SIG-M5 treated with dmso at 0.1 percent for 504 hours (cell line): ENCODE measurements at regions not wholly inside any gene's neighbourhood (a gene's known extent, or its start where the extent isn't known, plus 50 kb on each side); places are given as distances from the start of the nearest gene placed in this dataset.
A peak's percentile ranks its signal among the peaks of the same experiment; 100 is the strongest.

Experiments used
- DNase-seq: peaks from one replicate; lab custom pipeline; 2025; ENCODE audit not compliant: unreplicated experiment; lab: John Stamatoyannopoulos, UW

DNA sequence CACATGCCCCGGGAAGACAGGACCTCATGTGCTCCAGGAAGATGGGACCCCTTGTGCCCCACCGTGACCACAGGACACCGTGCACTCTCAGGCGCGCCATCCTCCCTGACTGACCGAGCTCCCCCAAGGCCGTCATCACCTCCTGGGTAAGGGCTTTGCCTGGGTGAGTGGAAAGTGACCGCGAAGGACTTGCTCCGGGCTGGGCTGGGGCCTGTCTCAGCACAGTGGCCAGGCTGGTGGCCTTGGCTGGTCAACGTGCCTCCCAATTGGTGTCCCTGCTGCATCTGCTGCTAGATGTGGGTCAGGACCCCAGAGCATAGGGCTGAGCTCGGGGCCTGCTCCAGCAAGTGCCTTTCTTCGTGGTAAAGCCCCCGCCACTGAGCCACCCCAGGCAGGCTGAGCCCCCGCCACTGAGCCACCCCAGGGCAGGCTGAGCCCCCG is 69.7 kb upstream of the CTDP1 start:
- no peak for DNase-seq

DNA sequence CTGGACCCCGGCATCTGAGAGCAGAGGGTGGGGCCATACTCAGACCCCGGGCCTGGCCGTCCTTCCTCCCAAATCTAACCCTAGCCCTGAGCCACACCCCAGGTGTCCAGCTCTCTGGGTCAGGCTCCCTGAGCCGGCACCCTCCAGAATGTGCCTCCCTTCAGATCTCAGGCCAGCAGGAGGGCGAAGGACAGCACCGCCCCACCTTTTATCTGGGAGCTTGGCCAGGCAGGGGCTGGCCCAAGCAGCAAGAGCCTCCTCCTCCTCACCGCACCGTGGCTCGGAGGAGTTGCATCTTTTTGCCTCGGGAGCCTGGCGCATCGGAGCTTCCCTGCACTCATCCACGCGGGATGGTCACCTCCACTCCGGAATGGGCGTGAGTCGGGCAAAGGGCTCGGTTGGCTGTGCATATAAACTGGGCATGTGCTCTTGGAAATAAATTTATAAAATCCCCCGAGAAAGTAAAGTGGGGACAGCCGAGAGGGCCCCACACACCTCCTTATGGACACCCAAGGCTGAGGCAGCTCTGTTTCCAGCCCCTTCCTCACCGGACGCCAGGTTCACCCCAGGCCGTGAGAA is 69.1 kb upstream of the CTDP1 start:
- no peak for DNase-seq

DNA sequence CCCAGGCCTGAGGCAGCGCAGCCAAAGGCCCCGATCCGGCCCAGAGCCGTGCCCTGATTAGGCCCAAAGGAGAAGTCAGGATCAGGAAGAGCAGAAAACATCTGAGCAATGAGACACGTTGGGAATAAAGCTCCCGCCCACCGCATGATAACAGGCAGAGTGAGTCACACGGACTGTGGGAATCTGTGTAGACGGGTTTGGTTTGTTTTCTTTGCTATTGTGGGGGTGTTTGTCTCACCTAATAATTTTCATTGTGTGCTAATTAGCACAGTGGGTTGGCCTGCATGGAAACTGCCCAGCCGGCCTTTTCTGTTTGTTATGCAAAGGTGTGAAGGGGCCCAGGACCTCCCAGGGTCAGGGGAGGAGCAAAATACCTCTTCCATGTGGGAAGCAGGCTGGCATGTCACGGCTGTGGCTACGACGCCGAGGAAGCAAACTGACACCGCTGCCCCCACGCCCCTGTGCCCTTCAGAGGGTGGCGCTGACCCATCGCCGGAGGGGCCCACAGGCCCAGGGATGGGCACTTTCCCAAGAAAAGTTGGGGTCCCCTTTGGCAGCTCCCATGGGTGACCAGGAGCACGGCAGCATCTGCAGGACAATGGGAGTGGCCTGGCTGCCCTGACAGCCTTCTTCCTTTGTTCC is 68.4 kb upstream of the CTDP1 start:
- DNase-seq: no peak

DNA sequence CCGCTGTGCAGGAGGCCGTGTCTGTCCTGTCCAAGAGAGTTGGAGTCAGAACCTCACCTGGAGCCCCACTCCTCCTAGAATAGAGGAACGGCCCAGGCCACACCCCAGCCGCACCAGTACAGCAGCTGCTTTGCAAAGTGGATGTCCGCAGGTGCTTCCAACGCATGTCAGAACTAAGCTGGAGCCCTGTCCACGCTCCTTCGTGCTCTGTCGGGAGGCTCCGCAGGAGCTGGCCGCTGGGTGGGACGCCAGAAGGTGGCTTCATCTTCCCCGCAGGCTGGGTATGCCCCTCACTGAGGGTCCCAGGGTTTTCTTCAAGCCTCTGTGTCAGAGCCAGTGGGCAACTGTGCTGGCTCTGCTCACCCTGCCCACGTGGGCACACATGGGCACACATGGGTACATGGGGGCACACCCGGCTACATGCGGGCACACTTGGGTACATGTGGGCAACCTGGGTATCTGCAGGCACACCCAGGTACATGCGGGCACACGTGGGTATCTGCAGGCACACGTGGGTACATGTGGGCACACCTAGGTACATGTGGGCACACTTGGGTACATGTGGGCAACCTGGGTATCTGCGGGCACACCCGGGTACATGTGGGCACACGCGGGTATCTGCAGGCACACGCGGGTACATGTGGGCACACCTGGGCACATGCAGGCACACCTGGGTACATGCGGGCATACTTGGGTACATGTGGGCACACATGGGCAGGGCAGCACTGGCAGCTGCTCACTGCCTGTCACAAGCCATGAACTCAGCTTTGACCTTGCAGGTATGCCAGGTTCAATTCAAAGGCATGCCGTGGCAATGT is 67.1 kb upstream of the CTDP1 start:
- no peak for DNase-seq

DNA sequence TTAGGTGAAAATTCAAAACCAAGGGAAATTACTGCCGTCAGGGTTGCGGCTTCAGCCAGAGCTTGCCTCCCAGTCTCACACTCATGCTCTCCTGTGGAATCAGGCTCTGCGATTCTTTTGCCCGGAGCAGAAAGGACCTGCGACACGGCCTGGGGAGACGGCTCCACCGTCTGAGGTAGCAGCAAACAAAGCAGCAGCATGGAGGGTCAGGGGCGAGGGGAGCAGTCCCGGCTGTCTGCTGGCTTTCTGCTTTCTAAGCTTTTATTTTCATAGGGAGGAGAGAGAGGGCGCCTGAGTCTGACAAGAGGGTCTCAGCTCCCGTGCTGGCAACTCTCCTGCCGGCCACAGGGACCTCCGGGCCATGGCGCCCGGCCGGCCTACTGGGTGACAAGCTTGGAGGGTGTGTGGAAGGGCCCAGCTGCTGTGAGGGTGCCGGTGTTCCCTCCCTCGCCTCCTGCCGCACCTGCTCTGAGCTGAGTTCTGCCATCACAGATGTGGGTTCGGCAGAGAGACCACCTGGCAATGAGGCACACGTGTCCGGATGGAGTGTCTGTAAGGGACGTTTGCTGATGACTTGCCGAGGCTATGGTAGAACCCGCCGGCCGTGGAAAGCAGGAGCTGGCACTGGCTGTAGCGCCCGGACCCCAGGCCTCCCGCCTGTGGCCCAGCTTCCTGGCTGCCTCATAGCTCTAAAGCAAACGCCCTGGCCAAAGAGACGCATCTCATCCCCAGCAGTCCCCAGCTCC is 66.2 kb upstream of the CTDP1 start:
- no peak for DNase-seq

DNA sequence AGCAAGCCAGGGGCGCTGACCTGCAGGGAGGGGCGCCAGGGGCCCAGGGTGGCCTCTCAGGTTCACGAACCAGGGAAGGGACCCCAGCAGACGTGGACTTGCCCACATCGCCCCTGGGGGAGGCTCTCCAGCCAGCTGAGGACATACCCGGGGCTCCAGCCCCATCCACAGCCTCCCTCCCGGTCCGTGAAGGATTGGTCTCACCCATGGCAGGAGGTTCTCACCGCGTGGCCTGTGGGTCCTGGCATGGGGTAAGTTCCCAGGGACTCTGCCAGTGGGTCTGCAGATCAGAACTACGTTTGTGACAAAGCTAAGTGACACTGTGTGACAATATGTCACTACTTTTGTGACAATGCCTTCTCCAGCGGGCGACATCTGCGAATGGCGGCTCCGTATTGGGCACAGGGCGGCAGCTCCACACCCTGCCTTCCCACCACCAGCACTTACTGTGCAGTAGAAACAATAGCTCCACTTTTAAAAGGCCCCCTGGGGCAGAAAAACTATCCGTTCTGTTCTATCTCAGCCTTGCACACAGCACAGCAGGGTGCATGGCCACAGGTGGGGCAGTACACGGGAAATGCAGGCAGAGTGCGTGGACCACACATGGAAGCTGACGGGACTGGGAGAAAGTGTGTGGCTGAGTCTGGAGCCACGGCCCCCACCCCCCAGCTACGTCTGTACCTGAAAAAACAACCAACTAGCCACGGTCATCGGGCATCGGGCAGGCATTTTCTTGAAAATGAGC is 65.2 kb upstream of the CTDP1 start:
- no peak for DNase-seq

DNA sequence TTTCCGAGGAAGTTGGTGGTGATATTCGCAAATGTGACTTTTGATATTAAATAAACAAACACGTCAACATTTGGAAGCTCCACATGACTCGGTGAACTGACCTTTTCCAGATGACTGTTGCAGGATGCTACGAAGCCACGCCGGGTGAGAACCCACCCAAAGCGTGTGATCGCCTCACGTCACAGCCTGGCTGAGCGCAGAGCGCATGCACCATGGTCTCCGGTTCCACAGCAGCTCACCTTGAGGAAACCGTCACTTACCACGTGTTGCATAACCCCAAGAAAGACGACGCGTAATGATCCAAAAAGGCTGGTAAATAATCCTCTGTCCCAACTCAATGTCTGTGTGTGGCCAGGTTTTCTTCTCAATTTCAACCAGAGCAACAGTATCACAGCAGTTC is 64.5 kb upstream of the CTDP1 start:
- no peak for DNase-seq

DNA sequence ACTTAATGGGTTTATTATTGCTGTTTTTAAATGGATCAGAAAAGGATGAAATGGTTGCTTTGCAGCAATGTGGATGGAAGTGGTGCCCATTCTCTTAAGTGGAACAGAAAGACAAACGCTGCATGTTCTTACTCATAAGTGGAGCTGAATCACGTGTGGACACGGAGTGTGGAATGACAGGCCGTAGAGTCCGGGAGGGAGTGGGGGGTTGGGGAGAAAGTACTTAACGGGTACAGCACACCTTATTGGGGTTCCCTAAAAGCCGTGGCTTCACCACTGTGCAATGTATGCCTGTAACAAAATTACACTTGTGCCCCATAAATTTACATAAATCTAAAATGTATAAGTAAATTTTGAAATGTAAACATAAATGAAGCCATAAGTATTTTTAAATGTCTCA is 64.0 kb upstream of the CTDP1 start:
- DNase-seq: no peak

DNA sequence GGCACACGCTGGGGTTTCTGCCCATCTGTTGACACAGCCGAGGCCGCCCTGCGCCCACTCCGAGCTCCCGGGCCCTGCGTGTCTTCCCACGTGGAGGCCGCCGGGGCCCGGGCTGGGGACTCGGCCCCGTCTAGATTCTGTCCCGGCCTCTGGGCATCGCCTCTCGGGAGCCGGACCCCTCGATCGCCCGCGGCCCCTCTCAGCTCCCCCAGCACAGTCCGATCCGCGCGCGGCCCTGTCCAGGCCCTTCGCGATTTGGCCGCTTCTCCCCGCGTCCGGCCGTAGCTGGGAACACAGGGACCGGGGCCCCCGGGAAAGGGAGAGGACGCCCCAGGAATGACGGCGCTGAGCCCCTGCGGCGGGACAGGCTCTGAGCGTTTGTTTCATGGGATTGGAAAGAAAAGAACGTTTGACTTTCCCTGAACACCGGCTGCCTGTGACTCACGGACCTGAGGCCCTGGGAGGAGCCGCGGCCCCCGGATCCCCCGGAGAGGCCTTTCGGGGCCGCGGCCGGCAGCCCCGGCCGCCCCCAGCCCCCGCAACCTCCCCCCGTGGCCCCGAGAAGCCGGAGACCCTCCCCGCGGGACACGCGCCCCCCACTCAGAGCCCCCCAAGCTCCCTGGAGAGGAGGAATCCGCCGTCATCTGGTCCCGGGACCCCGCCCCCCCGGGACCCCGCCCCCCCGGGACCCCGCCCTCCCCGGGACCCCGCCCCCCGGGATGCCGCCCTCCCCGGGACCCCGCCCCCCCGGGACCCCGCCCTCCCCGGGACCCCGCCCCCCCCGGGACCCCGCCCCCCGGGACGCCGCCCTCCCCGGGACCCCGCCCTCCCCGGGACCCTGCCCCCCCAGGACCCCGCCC is 62.7 kb upstream of the CTDP1 start:
- DNase-seq: no peak

DNA sequence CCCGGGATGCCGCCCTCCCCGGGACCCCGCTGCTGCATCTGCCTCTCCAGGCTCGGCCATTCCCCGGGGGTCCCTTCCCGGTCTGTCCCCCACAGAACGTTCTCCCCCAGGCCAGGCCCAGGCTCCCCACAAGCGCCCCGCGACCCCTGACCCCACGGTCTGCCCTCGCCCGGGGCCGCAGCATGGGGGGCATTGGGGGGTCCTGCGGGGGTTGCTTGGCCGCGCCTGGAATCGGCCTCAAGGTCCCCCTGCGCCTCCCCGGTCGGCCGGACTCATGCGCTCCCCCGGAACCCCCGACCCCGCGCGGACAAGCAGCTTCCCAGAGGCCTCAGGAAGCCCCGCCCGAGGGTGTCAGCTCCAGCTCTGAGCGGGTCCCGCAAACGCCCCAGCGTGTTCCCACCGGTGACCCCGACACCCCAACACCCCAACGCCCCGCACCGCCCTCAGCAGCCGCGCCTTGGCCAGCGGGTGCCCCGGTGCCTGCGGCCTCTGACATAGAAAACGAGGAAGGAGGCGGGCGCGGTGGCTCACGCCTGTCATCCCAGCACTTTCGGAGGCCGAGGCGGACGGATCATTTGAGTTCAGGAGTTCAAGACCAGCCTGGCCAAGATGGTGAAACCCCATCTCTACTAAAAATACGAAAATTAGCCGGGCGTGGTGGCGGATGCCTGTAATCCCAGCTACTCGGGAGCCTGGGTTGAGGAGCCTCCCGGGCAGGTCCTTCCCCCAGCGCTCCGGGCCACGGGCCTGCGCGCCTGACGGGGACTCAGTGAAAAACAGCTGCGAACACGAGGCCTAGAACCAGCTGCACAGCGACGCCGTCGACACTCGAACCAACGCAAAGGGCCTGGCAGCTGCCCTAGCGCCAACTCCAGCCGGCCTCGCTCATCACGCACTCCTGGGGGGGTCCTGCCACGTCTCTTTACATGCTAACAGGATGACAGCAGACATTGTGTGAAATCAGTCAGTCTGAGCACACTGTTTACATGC is 61.8 kb upstream of the CTDP1 start:
- no peak for DNase-seq

DNA sequence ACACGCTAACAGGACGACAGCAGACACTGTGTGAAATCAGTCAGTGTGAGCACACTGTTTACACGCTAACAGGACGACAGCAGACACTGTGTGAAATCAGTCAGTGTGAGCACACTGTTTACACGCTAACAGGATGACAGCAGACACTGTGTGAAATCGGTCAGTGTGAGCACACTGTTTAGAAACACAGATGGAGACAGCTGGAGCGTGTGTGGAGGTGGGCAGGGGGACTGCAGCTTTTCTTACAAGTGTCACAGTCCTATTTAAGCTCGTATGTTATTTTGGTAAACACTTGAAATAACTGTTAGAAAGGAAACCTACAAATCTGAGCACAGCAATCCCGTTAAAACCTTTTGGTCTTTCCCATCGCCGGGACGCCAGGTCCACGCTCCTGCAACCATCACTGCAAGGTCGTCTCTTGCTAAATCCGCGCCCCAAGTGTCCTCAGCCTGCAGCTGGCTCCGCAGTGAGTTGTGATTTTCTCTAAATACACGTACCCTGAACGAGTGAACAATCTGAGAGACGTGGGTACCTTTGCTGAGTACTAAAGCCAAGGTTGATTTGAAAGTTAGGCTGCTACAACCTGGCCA is 58.9 kb upstream of the CTDP1 start:
- DNase-seq: no peak

DNA sequence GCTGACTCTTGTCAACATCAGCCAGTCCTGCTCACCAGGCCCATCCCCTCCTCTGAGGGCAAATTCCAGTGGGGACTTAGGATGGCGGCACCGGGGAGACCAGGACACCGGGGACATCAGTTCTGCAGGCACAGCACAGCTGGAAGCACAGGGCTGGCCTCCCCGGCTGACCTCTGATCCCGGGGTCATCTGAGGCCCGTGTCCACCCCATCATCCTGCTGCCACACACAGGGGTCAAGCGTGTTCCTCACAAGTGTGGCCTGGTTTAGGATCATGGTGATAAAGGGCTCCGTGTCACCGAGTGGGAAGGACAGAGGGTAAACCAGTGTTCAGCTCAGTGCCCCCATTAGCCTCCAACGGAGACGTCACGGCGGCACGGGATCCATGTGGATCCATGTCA is 58.1 kb upstream of the CTDP1 start:
- DNase-seq: no peak

DNA sequence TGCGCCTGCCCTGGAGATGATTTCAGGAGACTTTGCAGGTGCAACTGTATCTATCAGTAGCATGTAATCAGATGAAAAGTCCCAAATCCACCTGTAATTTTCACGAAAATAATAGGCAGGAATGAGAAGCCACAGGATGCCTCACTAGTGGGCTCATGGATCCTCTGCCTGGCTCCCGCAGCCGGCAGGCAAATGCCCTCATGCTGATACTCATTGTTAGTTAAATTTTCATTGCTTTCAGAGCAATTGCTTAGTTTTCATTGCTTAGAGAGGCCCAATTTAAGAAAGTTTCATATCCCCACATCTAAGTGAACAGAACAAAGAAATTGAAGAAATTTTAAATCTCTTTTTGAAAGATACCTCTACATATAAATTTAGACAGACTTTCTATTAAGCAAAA is 57.6 kb upstream of the CTDP1 start:
- DNase-seq: no peak

DNA sequence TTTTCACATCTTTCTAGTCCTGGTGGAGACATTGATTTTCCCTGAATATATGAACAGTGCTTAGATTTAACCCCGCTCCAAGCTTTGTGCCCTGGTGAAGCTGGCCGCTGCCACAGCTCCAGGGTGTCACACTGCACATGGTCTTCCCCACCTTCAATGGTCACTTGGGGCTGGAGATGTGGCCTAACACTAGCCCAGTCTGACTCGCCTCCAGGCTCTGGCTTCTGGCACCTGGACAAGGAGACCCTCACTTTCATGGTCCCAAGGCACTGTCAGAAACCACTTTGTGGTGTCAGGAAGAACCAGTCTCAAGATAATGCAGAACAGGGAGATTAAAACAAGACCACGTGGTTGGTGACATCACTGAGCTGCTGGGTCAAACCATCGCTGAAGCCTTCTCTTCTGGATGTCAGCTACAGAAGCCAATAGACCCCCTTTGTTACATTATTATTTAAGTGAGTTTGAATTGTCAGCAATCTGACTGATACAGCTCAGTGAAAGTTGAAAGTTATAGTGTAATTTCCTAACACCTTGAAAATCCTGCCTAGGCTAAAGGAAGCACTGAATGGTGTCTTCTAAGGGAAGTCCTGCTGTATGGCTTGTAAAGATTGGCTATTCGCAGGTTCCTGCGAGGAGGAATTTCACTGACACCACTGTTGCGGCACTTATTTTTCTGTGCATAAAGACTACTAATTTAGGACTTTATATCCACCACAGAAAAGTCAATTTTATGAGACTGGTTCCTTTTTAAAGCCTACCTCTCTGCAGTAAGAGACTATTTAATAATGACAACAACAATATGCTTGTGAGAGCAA is 55.0 kb upstream of the CTDP1 start:
- DNase-seq: peak; percentile 48

DNA sequence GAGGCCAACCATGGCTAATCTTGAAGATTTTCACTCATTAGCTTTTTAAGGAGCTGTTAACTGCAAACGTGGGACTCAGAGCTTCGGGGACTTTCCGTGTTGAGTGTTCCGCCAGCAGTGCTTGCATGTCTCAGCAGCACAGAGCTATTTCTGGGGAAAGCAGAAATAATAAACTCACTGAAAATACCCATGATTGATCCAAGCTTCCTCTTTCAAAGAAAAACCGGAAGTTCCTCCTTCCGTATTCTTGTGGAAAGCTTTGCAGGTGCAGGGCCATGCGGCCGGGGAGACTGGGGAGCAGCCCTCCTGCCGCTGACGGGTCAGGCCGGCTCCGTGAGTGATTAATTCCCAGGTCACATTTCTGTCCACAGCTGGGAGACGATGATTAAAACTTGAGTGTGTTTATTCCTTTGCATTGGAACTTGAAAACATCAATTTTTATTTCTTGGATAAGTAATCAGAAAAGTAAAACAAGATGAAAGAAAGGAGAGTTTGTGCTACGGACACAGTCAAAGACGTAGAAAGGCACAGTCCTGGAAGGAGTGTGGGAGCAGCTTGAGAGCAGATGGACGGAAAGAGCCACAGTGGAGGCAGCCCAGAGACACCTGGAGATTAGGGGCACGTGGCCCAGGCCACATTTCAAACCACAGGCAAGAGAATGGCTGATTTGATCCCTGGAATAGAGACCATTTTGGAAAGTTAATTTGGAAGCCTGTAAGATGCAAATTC is 54.2 kb upstream of the CTDP1 start:
- DNase-seq: peak; percentile 97

DNA sequence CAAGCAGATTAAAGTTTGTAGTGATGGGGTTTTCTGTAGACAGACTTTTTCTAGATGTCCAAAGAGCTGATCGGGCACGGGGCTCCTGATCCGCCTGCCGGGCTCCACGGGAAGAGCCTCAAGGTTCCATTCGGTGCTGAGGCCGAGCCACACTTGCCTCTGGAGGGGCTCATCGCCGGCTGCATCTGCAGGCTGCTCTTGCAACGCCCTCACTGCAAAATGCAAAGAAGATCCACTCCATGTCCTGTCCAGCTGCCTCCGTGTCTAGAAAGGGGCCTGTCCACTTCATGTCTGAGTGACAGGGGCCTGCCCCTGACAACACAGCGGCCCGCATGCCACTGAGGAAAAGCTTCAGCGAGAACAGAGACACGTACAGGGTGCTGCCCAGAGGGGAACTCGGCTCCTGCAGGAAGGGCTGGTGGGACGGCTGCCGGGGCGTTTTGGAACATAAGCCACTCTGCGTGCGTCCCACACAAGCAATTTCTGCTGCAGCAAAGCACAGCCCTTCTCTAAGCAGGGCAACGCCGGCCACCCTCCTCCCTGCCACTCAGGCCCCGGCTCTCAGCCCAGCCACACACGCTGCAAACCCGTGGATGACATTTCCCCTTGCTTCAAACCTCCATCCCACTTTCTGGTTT is 53.6 kb upstream of the CTDP1 start:
- DNase-seq: no peak
